HCT116 (cell line): ENCODE measurements at regions not wholly inside any gene's neighbourhood (a gene's known extent, or its start where the extent isn't known, plus 50 kb on each side); places are given as distances from the start of the nearest gene placed in this dataset.

Source experiments
- ATAC-seq: fragments of 200-7000 bp; cut with Tn5 transposase; 2 replicates; pipeline ENCODE4 v1.9.1; 2020; ENCODE audit warnings: mild to moderate bottlenecking, moderate library complexity
- BruUV-seq: library from RNA; stranded (reverse); fragments of 400-500 nt; replicated peaks from 2 replicates; lab custom pipeline; 2021; lab: Mats Ljungman, UMichigan
- CTCF ChIA-PET: fragments of 300-600 bp; sonication (Branson Sonifier 250); formaldehyde crosslinking; loops from one replicate; lab custom pipeline; 2021; ENCODE audit warnings: antibody characterized with exemption; lab: Charles Lee
- POLR2A ChIA-PET: fragments of 300-600, 350-600 bp; sonication (Branson Sonifier 250); formaldehyde crosslinking; loops from one replicate; lab custom pipeline; 2021; ENCODE audit warnings: antibody characterized with exemption; lab: Charles Lee
- RAD21 ChIA-PET, 2 experiments: fragments of 300-600 bp; sonication (Branson Sonifier 250); formaldehyde crosslinking; loops; one replicate each; lab custom pipeline; 2023; ENCODE audit warnings: low total read pairs in 2 of 2; ENCODE audit not compliant: uncharacterized antibody in 2 of 2, unreplicated experiment in 2 of 2, low non-redundant PET in 1 of 2; lab: Charles Lee
- DNase-seq: peaks from one replicate; pipeline ENCODE4 v3.0.0-alpha.2; 2010; ENCODE audit warnings: low read depth, low spot score
- H2AFZ ChIP-seq: fragments of 200-600 bp; shearing (Covaris generic), sonication (generic); 2 replicates; pipeline ENCODE4 v1.6.1; 2017; ENCODE audit warnings: low read depth, mixed run types, mixed read lengths, antibody characterized with exemption, low read length; ENCODE audit not compliant: poor library complexity, severe bottlenecking
- H3K27ac ChIP-seq: 2 replicates; pipeline ENCODE4 v1.5.1; 2012; ENCODE audit warnings: low read depth, low read length
- H3K27me3 ChIP-seq: fragments of 200-600 bp; sonication (generic); 2 replicates; pipeline ENCODE4 v1.6.1; 2016; ENCODE audit warnings: mixed run types, low read length, mixed read lengths; ENCODE audit not compliant: insufficient read depth
- H3K36me3 ChIP-seq, 2 experiments: fragments of 200-500 bp in 1 of 2; fragments of 200-600 bp in 1 of 2; sonication (Bioruptor generic) in 1 of 2; sonication (generic) in 1 of 2; 2 replicates each; pipeline versions ENCODE4 v1.5.1 to v1.6.1; 2014 to 2016; ENCODE audit warnings: low read length in 2 of 2, inconsistent platforms in 1 of 2, mixed read lengths in 1 of 2, mixed run types in 1 of 2; ENCODE audit not compliant: insufficient read depth in 2 of 2, control insufficient read depth in 1 of 2
- H3K4me1 ChIP-seq, 2 experiments: fragments of 200-600 bp in 1 of 2; sonication (generic) in 1 of 2; 2 replicates each; pipeline versions ENCODE4 v1.5.1 to v1.6.1; 2012 to 2017; ENCODE audit warnings: low read length in 2 of 2, inconsistent platforms in 1 of 2, mild to moderate bottlenecking in 1 of 2, mixed read lengths in 1 of 2, mixed run types in 1 of 2, moderate library complexity in 1 of 2; ENCODE audit not compliant: insufficient read depth in 2 of 2, control insufficient read depth in 1 of 2
- H3K4me2 ChIP-seq: fragments of 200-600 bp; sonication (generic); 2 replicates; pipeline ENCODE4 v1.6.1; 2017; ENCODE audit warnings: mixed run types, low read length, mixed read lengths
- H3K4me3 ChIP-seq, 2 experiments: fragments of 200-600 bp in 1 of 2; sonication (generic) in 1 of 2; replicated peaks in 1 of 2; 2 replicates each; pipeline ENCODE4 v1.5.1; 2011 to 2016; ENCODE audit warnings: low read length in 2 of 2, control low read depth in 1 of 2, low read depth in 1 of 2, mild to moderate bottlenecking in 1 of 2, mixed read lengths in 1 of 2, mixed run types in 1 of 2
- H3K79me2 ChIP-seq: fragments of 200-600 bp; sonication (generic); 2 replicates; pipeline ENCODE4 v1.6.1; 2017; ENCODE audit warnings: mild to moderate bottlenecking, mixed run types, low read length, moderate library complexity, mixed read lengths; ENCODE audit not compliant: insufficient read depth
- H3K9ac ChIP-seq: fragments of 200-600 bp; sonication (generic); 2 replicates; pipeline ENCODE4 v1.6.1; 2016; ENCODE audit warnings: low read length, mixed read lengths
- H3K9me2 ChIP-seq: fragments of 200-600 bp; sonication (generic), shearing (Covaris generic); 2 replicates; pipeline ENCODE4 v1.6.1; 2017; ENCODE audit warnings: mixed run types, mild to moderate bottlenecking, moderate library complexity; ENCODE audit not compliant: insufficient read depth
- H3K9me3 ChIP-seq, 2 experiments: fragments of 200-500 bp in 1 of 2; fragments of 200-600 bp in 1 of 2; sonication (Bioruptor generic) in 1 of 2; sonication (generic) in 1 of 2; 2 replicates each; pipeline ENCODE4 v1.6.1; 2014 to 2017; ENCODE audit warnings: low read length in 2 of 2, mixed read lengths in 2 of 2, inconsistent platforms in 1 of 2, low read depth in 1 of 2, mild to moderate bottlenecking in 1 of 2, mixed run types in 1 of 2, moderate library complexity in 1 of 2; ENCODE audit not compliant: control insufficient read depth in 1 of 2, insufficient read depth in 1 of 2
- H4K20me1 ChIP-seq: fragments of 200-600 bp; sonication (generic), shearing (Covaris generic); 2 replicates; pipeline ENCODE4 v1.6.1; 2017; ENCODE audit warnings: mixed run types, mild to moderate bottlenecking, moderate library complexity; ENCODE audit not compliant: insufficient read depth
- ATF3 ChIP-seq: IDR thresholded peaks from 2 replicates; pipeline ENCODE4 v1.6.1; 2012
- CBX3 ChIP-seq: IDR thresholded peaks from 2 replicates; pipeline ENCODE4 v1.6.1; 2012; ENCODE audit warnings: low read depth
- CTCF ChIP-seq, 3 experiments: fragments of 200-600 bp in 1 of 3; sonication (generic) in 1 of 3; IDR thresholded peaks in 2 of 3; conservative IDR thresholded peaks in 1 of 3; 2 replicates each; pipeline ENCODE4 v1.5.1; 2012 to 2017; ENCODE audit warnings: low read depth in 2 of 3, low read length in 2 of 3, antibody characterized with exemption in 1 of 3, borderline replicate concordance in 1 of 3, control low read depth in 1 of 3, mild to moderate bottlenecking in 1 of 3, mixed read lengths in 1 of 3, mixed run types in 1 of 3, moderate library complexity in 1 of 3; ENCODE audit not compliant: insufficient read depth in 1 of 3
- EGR1 ChIP-seq: IDR thresholded peaks from 2 replicates; pipeline ENCODE4 v1.6.1; 2012; ENCODE audit warnings: low read depth
- ELF1 ChIP-seq: IDR thresholded peaks from 2 replicates; pipeline ENCODE4 v1.6.1; 2012; ENCODE audit warnings: low read depth, borderline replicate concordance
- EZH2 ChIP-seq: fragments of 200-600 bp; sonication (generic); IDR thresholded peaks from 2 replicates; pipeline ENCODE4 v1.6.1; 2017; ENCODE audit warnings: antibody characterized with exemption, mixed run types
- JUND ChIP-seq: IDR thresholded peaks from 2 replicates; pipeline ENCODE4 v1.6.1; 2012
- RAD21 ChIP-seq: IDR thresholded peaks from 2 replicates; pipeline ENCODE4 v1.6.1; 2012; ENCODE audit warnings: low read depth, mild to moderate bottlenecking
- REST ChIP-seq: IDR thresholded peaks from 2 replicates; pipeline ENCODE4 v1.6.1; 2012; ENCODE audit warnings: low read depth
- SIN3A ChIP-seq: IDR thresholded peaks from 2 replicates; pipeline ENCODE4 v1.6.1; 2012; ENCODE audit warnings: low read depth
- SP1 ChIP-seq: IDR thresholded peaks from 2 replicates; pipeline ENCODE4 v1.6.1; 2012; ENCODE audit warnings: low read depth
- SRF ChIP-seq: IDR thresholded peaks from 2 replicates; pipeline ENCODE4 v1.6.1; 2012; ENCODE audit warnings: low read depth
- TCF7L2 ChIP-seq: IDR thresholded peaks from 2 replicates; pipeline ENCODE4 v1.7.0; 2011; ENCODE audit warnings: borderline replicate concordance, inconsistent platforms; ENCODE audit not compliant: insufficient read depth, insufficient read length; ENCODE audit errors: extremely low read depth
- ZFX ChIP-seq: fragments of 450-650 bp; IDR thresholded peaks from 2 replicates; pipeline ENCODE4 v1.6.1; 2017
- ZNF274 ChIP-seq: fragments of 200-500 bp; sonication (Bioruptor generic); IDR thresholded peaks from 2 replicates; pipeline ENCODE4 v1.6.1; 2014; ENCODE audit warnings: mild to moderate bottlenecking, low read depth, low read length, inconsistent platforms
- intact Hi-C: fragments of 100-400 bp; cut with micrococcal nuclease; formaldehyde crosslinking; loops from 2 replicates; pipeline ENCODE4 v1.10.0; 2022

GRCh38 chr4:115287426-115287825 is 174.0 kb upstream of the NDST4 start (continued):
- no peak for TF ChIP-seq CTCF (IDR thresholded peaks at IDR 0.05 in 2 of 3, conservative IDR thresholded peaks at IDR 0.05 in 1 of 3; ENCODE audit: borderline replicate concordance in 1 of 3, insufficient read depth in 1 of 3, low read depth in 2 of 3, low read length in 2 of 3)
- no peak for TF ChIP-seq SIN3A
- TF ChIP-seq EGR1: no peak
- TF ChIP-seq SP1: no peak
- no peak for TF ChIP-seq CBX3
- TF ChIP-seq JUND: no peak

GRCh38 chr4:115279330-115279729 is 165.9 kb upstream of the NDST4 start:
- H2AFZ ChIP-seq: no peak overlapping the region
- H3K27me3 ChIP-seq: no peaks in the 10 kb centered on the region
- H3K9me3 ChIP-seq: no peaks in the 10 kb centered on the region
- H3K9ac ChIP-seq: no peak overlapping the region
- BruUV-seq: no TSS peak
- no peaks in the 10 kb centered on the region for H3K9me2 ChIP-seq
- ChIA-PET POLR2A (no interaction called here), CTCF (no interaction called here), RAD21 (no interaction called here)
- DNase-seq: no peak
- H4K20me1 ChIP-seq: no peaks in the 10 kb centered on the region
- no peak overlapping the region for H3K27ac ChIP-seq
- intact Hi-C loops: no loop called here
- H3K4me1 ChIP-seq: no peaks in the 10 kb centered on the region
- ATAC-seq: no peak
- no peak overlapping the region for H3K4me3 ChIP-seq
- H3K4me2 ChIP-seq: no peak overlapping the region
- no peaks in the 10 kb centered on the region for H3K79me2 ChIP-seq
- no peaks in the 10 kb centered on the region for H3K36me3 ChIP-seq
- TF ChIP-seq EZH2 (no peak), REST (no peak), TCF7L2 (no peak), ATF3 (no peak), SP1 (no peak), ELF1 (no peak), ZFX (no peak), JUND (no peak), SIN3A (no peak), EGR1 (no peak), RAD21 (no peak), SRF (no peak), CTCF (IDR thresholded peaks at IDR 0.05 in 2 of 3, conservative IDR thresholded peaks at IDR 0.05 in 1 of 3; ENCODE audit: borderline replicate concordance in 1 of 3, insufficient read depth in 1 of 3, low read depth in 2 of 3, low read length in 2 of 3) (no peak), ZNF274 (no peak)
